ENCODE measurements at regions not wholly inside any gene's neighbourhood (a gene's known extent, or its start where the extent isn't known, plus 50 kb on each side); places are given as distances from the start of the nearest gene placed in this dataset.
A peak's percentile ranks its signal among the peaks of the same experiment; 100 is the strongest.

- peaks cover 29% of the 10 kb centered on the region for H4K20me1 ChIP-seq (ENCODE audit: insufficient read depth, low read length)
- no peak overlapping the region for H2AFZ ChIP-seq (ENCODE audit: low read depth, low read length)
- peak overlapping the region; percentile 63 for H3K9ac ChIP-seq (ENCODE audit: low read length)
- Mint-ChIP-seq H3K9me3 (ENCODE audit: unreplicated experiment) (peaks cover 5% of the 10 kb centered on the region), H3K27ac (ENCODE audit: unreplicated experiment) (no peak overlapping the region), H3K27me3 (ENCODE audit: low read depth, unreplicated experiment) (no peaks in the 10 kb centered on the region), H3K36me3 (ENCODE audit: low read depth, unreplicated experiment) (peaks cover 5% of the 10 kb centered on the region), H3K4me1 (ENCODE audit: low read depth, unreplicated experiment) (peaks cover 30% of the 10 kb centered on the region), H3K4me3 (ENCODE audit: unreplicated experiment) (no peak overlapping the region)
- no peaks in the 10 kb centered on the region for H3K9me3 ChIP-seq (ENCODE audit: insufficient read depth, low read depth, low read length)
- H3K36me3 ChIP-seq (ENCODE audit: insufficient read depth, low read length): no peaks in the 10 kb centered on the region
- peak overlapping the region; percentile 42 for H3K4me2 ChIP-seq (ENCODE audit: low read length)
- peaks cover 61% of the 10 kb centered on the region for H3K4me1 ChIP-seq (ENCODE audit: insufficient read depth, low read length)
- H3K27me3 ChIP-seq (ENCODE audit: insufficient read depth, low read length): no peaks in the 10 kb centered on the region
- peak overlapping the region; percentile 81 for H3K27ac ChIP-seq (ENCODE audit: low read depth, low read length)
- H3K79me2 ChIP-seq (ENCODE audit: insufficient read depth, low read length): peaks cover 31% of the 10 kb centered on the region
- TF ChIP-seq EZH2 (IDR thresholded peaks at IDR 0.05; ENCODE audit: insufficient read depth, low read length): no peak
- H3K4me3 ChIP-seq (ENCODE audit: insufficient read depth, low read depth, low read length): peak overlapping the region; percentile 30
- peak; percentile 69 for FAIRE-seq
- DNase-seq (ENCODE audit: low read depth): peak; percentile 91
Observed at GRCh38 chr16:85210423-85211169, 98.3 kb upstream of the CIBAR2 start.

GRCh38 chr16:85211271-85211801 is 99.1 kb upstream of the CIBAR2 start:
- Mint-ChIP-seq H3K4me3 (ENCODE audit: unreplicated experiment) (no peak overlapping the region), H3K4me1 (ENCODE audit: low read depth, unreplicated experiment) (peaks cover 27% of the 10 kb centered on the region), H3K27me3 (ENCODE audit: low read depth, unreplicated experiment) (no peaks in the 10 kb centered on the region), H3K36me3 (ENCODE audit: low read depth, unreplicated experiment) (peaks cover 3% of the 10 kb centered on the region), H3K9me3 (ENCODE audit: unreplicated experiment) (peaks cover 3% of the 10 kb centered on the region), H3K27ac (ENCODE audit: unreplicated experiment) (no peak overlapping the region)
- Histone ChIP-seq H3K4me3 (ENCODE audit: insufficient read depth, low read depth, low read length) (no peak overlapping the region), H4K20me1 (ENCODE audit: insufficient read depth, low read length) (peaks cover 29% of the 10 kb centered on the region), H3K4me2 (ENCODE audit: low read length) (peak overlapping the region; percentile 42), H3K27me3 (ENCODE audit: insufficient read depth, low read length) (no peaks in the 10 kb centered on the region), H3K36me3 (ENCODE audit: insufficient read depth, low read length) (no peaks in the 10 kb centered on the region), H3K4me1 (ENCODE audit: insufficient read depth, low read length) (peaks cover 54% of the 10 kb centered on the region), H2AFZ (ENCODE audit: low read depth, low read length) (no peak overlapping the region), H3K27ac (ENCODE audit: low read depth, low read length) (peak overlapping the region; percentile 81), H3K9ac (ENCODE audit: low read length) (peak overlapping the region; percentile 63), H3K79me2 (ENCODE audit: insufficient read depth, low read length) (peaks cover 25% of the 10 kb centered on the region), H3K9me3 (ENCODE audit: insufficient read depth, low read depth, low read length) (no peaks in the 10 kb centered on the region)
- DNase-seq (ENCODE audit: low read depth) (peak; percentile 81), FAIRE-seq (no peak)
- TF ChIP-seq EZH2 (IDR thresholded peaks at IDR 0.05; ENCODE audit: insufficient read depth, low read length): no peak
- no peak for TF ChIP-seq CTCF (IDR thresholded peaks at IDR 0.05; ENCODE audit: insufficient read depth, low read depth, low read length)

- Histone ChIP-seq H3K79me2 (ENCODE audit: insufficient read depth, low read length) (peaks cover 19% of the 10 kb centered on the region), H3K4me2 (ENCODE audit: low read length) (no peak overlapping the region), H3K36me3 (ENCODE audit: insufficient read depth, low read length) (no peaks in the 10 kb centered on the region), H4K20me1 (ENCODE audit: insufficient read depth, low read length) (peaks cover 28% of the 10 kb centered on the region), H3K4me3 (ENCODE audit: insufficient read depth, low read depth, low read length) (no peak overlapping the region), H3K27me3 (ENCODE audit: insufficient read depth, low read length) (no peaks in the 10 kb centered on the region), H3K9ac (ENCODE audit: low read length) (no peak overlapping the region), H3K9me3 (ENCODE audit: insufficient read depth, low read depth, low read length) (no peaks in the 10 kb centered on the region), H2AFZ (ENCODE audit: low read depth, low read length) (no peak overlapping the region), H3K27ac (ENCODE audit: low read depth, low read length) (no peak overlapping the region), H3K4me1 (ENCODE audit: insufficient read depth, low read length) (peaks cover 37% of the 10 kb centered on the region)
- Mint-ChIP-seq H3K27ac (ENCODE audit: unreplicated experiment) (no peak overlapping the region), H3K36me3 (ENCODE audit: low read depth, unreplicated experiment) (peaks cover 3% of the 10 kb centered on the region), H3K9me3 (ENCODE audit: unreplicated experiment) (peaks cover 3% of the 10 kb centered on the region), H3K27me3 (ENCODE audit: low read depth, unreplicated experiment) (peaks cover 1% of the 10 kb centered on the region), H3K4me1 (ENCODE audit: low read depth, unreplicated experiment) (peaks cover 17% of the 10 kb centered on the region), H3K4me3 (ENCODE audit: unreplicated experiment) (no peak overlapping the region)
- TF ChIP-seq CTCF (IDR thresholded peaks at IDR 0.05; ENCODE audit: insufficient read depth, low read depth, low read length) (no peak), EZH2 (IDR thresholded peaks at IDR 0.05; ENCODE audit: insufficient read depth, low read length) (no peak)
- FAIRE-seq: no peak
- DNase-seq (ENCODE audit: low read depth): no peak
Observed at GRCh38 chr16:85213926-85214675, 101.8 kb upstream of the CIBAR2 start.
